Stimulated activated CD4-positive, alpha-beta T cell treated with anti-CD3 and anti-CD28 coated beads, TNF-alpha, amount 100 ng/mL, for 1 hour (primary cell): ENCODE measurements at regions not wholly inside any gene's neighbourhood (a gene's known extent, or its start where the extent isn't known, plus 50 kb on each side); places are given as distances from the start of the nearest gene placed in this dataset.

Source experiments
- DNase-seq, 3 donors: peaks; one replicate each; pipeline ENCODE4 v3.0.0-alpha.2; 2020; ENCODE audit warnings: low read depth in 3 of 3, low spot score in 1 of 3

DNA sequence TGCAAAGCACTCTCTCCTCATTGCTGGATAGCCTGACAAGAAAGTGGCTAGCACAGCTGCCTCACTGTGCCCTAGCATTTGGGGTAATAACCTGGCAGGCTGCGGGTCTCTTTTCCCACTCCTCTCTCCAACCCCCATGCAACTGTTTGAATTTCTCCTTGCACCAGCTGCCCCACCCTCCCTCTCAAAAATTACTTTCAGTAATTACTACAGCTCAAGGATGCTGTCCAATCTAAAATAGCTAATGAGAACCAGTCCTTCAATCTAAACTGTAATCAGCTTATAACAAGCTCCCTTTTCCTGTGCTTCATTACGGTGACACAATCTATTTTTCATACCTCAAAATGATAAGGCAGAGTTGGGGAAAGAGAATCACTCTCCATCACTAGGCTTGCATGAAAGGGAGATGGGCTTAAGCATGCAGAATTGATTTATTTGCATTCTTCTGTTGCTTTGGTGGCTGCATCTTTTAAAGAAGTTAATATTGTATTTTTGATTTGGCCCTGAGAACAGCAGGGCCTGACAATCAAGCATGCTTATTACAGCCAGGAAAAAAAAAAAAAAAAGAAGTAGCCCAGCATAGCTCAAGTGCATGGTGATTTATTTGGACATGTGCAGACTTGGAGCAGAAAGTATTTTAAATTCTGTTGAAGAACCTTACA, 881.8 kb downstream of the SLC4A3 start:
- DNase-seq = no peak

DNA sequence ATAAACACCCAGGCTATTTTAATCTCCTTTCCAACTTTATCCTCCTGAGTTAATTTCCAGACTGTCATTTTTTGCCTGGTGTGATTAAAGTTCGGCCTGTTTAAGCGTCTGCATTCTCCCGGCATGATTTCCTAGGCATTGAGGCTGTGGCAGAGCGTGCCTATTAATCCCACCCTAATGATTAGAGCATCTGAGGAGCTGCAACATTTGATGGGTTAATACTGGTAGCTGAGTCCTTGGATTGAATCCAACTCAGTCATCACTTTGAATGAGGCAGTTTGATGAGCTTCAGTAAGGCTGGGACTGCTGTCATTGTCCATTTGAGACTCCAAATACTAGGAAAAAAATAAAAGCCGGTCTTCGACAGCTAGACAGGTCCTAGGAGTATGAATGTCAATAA, 882.5 kb downstream of the SLC4A3 start:
- DNase-seq = no peak

DNA sequence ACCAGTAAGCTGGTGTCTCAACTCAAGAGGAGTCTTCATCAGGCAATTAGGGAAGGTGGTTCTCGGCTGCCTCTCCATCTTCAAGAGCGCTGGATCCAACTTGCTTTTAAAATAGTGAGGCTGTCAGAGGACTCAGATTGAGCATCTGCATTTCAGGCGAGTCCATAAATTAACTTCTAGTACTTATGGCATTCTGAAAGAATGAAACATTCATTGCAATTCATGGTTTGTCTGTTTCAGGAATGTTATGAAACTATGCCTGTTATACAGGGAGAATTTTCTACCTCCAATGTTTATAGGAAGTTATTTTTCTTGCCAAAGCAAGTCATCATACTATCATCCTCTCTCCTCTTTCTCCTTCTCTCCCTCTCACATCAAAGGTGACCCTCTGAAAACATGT, 883.2 kb downstream of the SLC4A3 start:
- no peak for DNase-seq

DNA sequence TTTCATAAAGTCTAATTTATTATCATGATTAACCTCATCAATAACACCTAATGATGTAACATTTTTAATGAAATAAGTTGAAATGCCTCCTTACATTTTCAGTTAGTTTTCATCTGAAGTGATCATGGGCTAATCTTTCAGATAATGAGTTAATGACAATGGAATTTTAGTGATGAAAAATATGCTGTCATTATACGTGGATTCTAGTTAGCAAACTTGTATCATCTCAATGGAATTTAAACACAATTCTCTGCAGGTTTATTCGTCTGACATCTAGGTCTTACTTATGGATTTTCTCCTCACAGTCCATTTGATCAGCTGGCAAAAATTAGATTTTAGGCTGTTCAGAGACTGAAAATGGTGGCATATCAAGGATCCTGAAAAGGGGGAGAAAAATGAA, 885.0 kb downstream of the SLC4A3 start:
- no peak for DNase-seq

DNA sequence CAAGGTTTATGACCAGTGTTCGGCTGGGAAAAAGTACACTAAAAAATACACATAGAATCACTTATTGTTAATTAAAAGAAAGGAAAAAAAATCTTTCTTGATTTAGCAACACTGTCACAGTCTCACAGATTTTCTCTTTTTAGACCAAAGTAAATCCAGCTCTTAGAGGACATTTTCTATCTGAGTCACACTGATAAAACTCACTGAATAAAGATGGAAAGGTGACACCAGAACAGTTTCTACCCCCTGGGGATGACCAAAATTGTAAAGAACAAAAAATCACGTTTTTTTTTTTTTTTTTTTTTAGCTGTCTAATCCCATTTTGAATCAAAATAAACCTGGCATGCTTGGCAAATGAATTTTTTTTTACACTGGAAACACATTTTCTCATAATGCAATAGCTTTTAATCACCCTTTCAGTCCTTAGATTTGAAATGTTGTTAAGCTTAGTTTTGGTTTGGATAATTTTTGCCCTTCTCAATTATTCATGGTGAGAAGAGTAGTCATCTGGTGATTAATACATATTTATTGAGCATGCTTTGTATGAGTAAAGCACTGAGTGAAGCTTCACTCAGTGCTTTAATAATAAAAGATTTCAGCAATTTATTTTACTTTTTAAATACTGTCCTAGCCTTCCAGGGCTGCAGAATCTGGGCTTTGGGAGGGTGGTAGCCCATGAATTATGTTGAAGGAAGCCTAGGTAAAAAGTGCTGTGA, 886.3 kb downstream of the SLC4A3 start:
- DNase-seq = no peak

DNA sequence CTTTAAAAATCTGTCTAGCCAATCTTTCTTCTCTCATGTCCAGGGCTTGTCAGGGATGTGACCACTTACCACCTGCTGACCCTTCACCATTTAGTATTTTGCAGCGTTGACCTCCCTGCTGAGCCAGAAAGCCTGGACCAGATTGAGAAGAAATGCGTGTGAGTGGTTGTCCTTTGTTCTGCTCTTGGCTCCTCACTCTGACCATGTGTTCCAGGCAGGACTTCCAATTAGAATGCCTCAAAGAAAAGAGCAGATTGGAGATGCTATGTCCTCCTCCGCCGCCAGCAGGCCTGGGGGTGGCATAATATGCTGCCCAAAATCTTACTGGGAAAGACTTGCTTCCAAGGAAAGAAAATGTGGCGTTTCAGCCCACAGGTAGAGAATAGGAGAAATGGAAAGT, 894.1 kb downstream of the SLC4A3 start:
- DNase-seq = no peak

DNA sequence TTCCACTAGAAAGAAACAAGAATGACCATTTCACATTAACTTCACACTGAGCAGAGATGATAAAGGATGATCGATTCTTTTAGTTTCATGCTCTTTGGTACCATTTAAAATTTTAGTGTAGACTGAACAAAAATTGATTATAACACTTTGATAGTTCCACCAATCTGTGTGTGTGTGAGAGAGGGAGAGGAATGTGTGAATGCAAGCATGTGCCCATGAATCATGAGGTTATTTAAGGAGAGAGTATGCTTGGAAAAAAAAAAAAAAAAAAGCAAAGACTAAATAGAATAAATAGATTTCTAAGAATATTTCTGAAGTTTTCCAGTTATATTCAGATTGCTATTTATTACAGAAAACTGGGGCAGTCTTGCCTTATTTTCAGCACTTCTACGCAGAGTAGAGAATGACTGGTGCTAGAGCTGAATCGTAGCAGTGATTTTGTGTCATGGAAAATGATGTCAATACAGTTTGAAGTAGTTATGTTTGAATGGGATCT, 900.8 kb downstream of the SLC4A3 start:
- no peak for DNase-seq

DNA sequence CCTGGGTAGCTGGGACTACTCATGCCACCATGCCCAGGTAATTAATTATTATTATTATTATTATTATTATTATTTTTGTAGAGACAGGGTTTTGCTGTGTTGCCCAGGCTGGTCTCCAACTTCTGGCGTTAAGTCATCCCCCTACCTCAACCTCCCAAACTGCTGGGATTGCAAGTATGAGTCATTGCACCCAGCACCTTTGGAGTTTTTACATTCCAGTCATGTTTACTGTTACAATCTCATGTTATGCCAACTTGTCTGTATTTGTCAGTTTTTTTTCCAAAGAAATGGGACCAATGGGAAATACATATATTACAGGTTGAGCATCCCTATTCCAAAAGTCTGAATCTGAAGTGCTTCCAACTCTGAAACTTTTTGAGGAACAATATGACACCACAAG, 903.8 kb downstream of the SLC4A3 start:
- DNase-seq = no peak

DNA sequence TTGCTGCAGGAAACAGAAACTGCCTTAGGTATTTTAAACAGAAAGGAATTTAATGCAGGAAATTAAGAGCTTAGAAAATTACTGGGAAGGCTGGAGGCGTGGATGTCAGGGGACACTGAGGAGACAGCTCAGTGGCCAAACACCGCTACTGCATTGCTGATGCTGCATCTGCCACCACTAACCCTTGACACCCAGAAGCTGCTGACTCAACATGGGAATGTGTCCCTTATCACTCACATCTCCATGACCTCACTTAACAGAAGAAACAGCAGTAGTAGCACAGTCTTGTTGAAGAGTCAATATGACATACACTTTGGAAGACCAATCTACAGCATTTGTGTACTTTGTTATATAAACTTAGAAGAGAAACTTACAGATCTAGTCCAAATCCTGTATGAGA, 906.1 kb downstream of the SLC4A3 start:
- DNase-seq = no peak

DNA sequence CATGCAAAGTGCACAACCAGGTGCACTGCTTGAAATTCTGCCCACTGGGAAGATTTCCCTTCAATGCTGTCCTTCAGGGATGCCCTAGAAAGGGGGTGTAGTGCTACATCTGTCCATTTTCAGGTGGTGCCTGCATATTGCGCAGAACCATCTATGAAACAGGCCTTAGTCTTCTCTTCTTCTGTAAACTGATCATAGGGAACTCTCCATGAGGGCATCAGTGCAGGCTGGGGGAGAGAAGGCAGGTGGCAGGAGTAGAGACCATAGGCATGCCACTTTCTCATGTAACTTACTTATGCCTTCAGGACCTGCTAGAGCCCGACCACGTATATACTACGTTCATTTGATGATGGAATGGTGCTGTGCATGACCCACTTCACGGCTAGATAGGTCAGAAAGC, 912.1 kb downstream of the SLC4A3 start:
- DNase-seq = no peak

DNA sequence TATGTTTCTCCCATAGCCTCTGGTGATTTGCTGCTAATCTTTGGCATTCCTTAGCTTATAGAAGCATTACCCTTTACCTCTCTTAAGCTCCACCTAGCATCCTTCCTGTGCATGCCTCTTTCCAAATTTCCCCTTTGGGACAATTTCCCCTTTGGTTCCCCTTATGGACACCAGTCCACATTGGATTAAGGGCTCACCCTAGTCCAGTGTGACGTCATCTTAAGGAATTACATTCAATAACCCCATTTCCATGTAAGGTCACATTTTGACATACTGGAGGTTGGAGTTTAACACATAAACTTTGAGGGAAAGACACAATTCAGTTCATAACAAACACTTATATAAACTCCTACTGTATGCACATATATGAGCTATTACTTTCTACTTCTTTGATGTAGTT, 916.6 kb downstream of the SLC4A3 start:
- DNase-seq = no peak

DNA sequence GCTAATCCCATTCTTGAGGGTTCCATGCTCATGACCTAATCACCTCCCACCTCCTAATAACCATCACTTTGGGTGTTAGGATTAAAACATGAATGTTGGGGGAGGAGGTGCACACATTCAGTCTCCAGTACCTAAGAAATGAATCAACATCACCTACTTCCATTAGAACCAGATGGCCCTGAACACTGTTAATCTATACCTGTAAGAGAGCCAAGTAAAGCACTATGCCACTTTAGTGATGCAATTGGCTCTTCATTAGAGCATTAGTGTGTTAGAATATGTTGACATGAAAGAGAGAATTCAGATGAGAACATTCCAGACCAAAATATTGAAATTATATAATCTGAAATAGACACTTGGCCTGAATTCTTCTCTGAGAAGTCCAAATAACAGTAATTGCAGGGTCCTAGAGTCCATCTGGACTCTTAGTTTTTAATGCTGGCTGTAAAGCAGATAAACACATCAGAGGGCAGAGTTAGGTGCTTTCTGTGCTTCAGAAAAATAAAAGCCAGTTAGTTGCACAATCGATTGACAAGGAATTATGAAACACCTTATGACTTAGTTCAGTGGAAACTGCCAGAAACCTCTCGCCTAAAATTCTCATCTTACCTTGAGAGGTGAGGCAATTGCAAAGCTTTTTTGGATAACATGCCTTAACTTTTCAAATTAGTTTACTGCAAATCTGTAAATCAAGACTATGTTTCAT, 923.7 kb downstream of the SLC4A3 start:
- DNase-seq = no peak

DNA sequence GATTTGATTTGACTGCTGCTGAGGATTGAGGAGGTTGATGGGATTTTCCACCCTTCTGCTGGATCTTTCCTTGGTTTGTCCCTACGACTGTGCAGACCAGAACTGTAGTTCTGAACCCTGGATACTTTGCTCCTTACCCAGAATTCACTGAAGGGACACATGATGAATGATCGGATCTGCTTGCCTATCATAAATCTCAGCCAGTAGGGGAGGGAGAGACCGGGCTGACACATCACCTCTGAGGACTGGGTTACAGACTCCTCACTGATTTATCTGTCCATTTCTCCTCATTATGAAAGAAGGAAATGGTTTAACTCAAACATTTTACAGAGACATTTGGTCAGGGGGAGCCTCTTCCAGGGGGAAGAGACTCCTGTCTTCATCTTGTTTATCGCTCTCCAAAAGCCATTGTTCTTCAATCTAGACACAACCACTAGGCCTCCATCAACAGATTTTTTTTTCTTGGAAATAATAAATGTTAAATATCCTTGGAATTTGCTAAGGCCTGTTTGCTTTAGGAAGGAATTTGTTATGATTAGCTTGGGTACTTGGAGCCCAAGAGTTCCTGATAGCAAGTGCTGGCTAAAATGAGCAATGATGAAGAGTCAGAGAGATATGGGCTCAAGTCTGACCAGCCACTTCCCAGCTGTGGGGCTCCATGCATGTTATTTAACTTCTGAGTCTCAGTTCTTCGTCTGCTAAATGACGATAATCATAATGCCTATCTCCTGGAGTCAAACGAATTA, 925.5 kb downstream of the SLC4A3 start:
- DNase-seq = no peak

DNA sequence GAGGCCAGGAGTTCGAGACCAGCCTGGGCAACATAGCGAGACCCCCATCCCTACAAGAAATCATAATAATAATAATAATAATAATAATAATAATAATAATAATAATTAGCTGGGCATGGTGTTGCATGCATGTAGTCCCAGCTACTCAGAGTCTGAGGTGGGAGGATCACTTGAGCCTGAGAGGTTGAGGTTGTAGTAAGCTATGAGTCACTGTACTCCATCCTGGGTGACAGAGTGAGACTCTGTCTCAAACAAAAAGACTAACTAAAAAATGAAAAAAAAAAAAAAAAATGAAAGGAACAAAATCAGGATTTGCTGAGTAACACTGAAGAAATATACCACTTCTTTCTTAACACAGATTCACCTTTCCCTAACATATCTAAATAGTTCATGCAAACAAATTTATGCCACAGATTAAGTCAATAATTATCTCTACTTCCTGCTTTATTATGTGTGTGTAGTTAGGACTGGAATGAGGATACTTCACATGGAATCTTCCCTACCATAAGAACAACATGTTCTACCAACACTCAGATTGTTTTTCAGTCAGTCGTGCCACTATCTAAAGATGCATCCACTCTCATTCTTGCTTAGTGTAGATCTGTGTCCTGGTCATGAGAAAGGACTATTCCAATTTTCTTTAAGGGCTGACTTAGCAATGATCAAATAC, 928.7 kb downstream of the SLC4A3 start:
- no peak for DNase-seq

DNA sequence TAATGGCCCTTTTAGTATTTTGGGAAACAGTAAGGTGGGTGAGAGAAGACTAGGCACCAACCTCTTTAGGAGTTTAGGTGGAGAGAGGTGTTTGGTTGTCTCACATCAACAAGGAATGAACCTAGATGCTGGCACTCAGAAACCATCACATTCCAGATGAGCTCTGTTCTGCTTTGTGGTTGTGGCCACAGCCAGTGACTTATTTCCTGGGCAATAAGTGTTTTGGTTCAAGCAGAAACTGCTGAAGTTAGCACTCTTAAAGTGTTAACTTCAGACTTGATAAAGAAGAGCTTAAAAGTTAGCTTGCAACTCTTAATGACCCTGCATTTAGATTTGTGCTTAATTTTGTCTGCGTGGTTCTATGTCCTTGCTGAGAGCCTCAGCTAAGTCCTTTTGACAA, 929.2 kb downstream of the SLC4A3 start:
- no peak for DNase-seq

DNA sequence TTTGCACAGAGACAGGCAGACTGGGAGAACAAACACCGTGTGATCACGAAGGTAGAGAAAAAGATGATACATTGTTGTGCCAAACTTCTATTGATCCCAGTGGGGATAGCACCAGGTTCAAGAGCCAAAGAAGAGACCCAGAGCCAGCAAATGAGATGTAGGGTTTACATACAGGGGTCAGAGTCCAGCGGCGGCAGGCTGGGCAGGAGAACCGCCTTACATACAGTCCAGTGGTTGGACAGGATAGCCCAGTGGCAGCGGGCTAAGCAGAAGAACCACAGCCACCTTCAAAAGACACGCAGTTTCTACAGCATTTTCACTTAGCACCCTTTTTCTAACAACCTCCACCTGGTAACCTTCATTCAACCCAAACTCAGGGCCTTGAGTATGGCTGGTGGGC, 932.8 kb downstream of the SLC4A3 start:
- DNase-seq = no peak

DNA sequence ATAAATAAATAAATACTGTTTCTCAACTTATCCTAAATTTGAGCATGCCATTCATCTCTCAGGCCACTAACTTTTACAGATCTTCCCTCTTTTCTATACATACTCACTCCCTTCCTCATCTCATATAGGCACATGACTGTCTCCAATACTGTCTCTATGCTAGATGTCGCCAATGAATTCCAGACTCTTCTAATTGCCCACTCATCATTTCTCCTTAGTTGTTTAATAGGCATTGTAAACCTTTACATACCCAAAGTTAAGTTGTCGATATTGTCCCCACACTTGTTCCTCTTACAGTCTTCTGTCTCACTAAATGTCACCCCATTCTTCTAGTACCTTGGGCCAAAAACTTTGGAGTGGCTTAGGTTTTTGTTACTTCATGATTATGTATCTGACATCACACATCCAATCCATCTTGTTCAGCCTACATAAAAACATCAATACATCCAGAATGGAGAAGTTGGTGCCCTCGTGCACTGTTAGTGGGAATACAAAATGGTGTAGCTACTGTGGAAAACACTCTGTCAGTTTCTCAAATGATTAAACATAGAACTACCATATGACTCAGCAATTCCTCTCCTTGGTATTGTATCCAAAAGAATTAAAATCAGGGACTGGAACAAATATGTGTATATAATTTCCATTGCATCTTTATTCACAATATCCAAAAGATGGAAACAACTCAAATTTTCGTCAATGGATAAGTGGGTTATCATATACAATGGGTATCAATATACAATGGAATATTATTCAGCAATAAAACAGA, 935.1 kb downstream of the SLC4A3 start:
- DNase-seq = no peak

DNA sequence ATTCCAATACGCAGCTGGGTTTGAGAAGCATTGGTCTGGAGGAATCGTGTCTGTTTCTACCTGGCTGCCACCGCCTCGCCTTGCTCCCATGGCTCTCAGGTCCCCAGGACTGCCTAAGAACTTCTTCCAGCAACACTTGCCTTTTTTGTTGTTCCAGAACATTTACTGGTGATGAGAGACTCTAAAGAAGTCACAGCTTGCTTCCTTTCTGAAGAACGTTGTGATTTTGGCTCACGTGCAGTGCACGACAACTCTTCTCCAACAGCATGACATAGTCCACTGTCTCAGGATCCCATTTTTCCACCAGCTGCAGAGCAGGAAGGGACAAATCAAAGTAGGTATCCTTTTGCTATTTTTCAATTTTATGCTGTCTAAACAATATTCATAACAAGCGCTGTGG, 940.9 kb downstream of the SLC4A3 start:
- DNase-seq = no peak

DNA sequence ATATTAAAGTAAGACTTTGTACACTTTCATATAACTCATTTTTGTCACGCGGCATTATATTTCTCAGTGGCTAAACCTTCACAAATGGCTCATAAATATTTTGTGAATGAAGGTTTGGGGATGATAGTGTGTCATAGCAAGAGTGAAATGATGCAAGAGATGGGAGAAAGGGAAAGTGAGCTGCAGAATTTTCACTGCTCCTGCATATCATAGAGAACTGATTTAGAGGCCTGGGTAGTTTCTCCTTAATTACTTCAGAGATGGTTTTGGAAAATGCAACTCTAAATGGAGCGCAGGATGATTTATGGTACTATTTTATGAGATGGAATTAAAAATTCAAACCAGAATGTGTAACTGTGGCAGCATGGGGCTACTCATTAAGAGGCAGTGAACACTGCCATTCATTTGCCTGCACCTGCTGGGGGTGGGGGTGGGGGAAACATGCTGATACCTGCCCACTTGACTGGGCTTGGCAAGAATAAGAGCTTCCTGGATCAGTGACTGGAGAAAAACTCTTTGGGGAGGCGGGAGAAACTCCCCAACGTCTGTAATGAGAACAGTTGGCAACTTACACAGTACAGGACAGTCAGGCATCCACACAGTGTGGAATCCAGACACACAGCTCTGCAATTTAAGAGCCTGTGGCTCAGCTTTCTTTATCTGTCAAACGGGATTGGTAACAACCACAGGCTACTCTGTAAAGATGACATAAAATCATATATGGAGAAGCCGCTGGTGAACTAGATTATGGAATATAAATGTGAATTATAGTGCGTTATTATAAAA, 941.9 kb downstream of the SLC4A3 start:
- DNase-seq = no peak

DNA sequence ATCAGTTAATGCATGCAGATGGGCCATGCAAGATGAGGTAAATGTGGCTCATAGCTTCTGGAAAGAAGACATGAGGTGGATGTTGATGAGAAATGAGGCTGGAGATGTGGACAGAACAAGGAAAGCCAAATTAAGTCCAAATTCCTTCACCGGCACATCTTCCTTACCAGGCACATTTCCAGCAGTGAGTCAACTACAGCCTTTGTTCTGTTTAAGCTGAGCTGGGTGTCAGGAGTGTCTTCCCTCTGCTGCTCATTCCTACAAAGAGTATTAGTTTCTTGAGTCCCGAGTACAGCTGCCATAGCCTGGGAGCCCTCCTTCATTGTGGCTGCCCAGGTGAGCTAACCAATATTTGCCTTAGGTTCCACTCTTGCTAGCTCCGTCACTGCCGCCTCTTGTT, 945.0 kb downstream of the SLC4A3 start:
- no peak for DNase-seq
